Stimulated activated CD4-positive, alpha-beta T cell treated with anti-CD3 and anti-CD28 coated beads, Interleukin-12 subunit alpha, Interleukin-12 subunit beta, amount 100 ng/mL, for 48 hours (primary cell): ENCODE measurements at regions not wholly inside any gene's neighbourhood (a gene's known extent, or its start where the extent isn't known, plus 50 kb on each side); places are given as distances from the start of the nearest gene placed in this dataset.
A peak's percentile ranks its signal among the peaks of the same experiment; 100 is the strongest.
"Not testable (repeated sequence)": the region's sequence is repeated elsewhere in the genome, so short reads cannot be mapped to it uniquely, and the experiment has no call there.

Experiments
- DNase-seq, 3 donors: peaks; one replicate each; pipeline ENCODE4 v3.0.0-alpha.2; 2020; ENCODE audit warnings: low read depth in 2 of 3, low spot score in 1 of 3

DNA sequence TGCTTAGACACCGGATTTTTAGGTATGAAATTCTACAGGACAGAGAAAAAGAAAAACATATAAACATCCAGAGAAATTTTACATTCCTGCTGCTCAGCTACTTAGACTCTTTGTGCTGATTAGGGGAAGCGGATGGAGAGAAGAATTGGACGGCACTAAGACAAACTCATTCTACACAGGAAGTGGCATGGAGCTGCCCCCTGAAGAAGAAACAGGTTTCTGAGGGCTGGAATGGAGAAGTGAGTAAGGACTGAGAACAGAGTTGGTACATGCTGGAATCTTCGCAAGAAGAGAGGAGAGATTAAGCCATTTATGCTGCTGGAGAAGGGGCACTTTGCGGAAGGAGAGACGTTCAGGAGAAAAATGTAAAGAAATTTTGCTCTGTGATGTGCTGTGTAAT lies 253.0 kb upstream of the ERBB4 start:
- no peak for DNase-seq

DNA sequence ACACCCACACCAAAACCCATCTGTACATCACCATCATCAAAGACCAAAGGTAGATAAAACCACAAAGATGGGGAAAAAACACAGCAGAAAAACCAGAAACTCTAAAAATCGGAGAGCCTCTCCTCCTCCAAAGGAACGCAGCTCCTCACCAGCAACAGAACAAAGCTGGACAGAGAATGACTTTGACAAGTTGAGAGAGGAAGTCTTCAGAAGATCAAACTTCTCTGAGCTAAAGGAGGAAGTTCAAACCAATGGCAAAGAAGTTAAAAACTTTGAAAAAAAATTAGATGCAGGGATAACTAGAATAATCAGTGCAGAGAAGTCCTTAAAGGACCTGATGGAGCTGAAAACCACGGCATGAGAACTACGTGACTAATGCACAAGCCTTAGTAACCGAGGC lies 247.5 kb upstream of the ERBB4 start:
- DNase-seq = not testable (repeated sequence)

DNA sequence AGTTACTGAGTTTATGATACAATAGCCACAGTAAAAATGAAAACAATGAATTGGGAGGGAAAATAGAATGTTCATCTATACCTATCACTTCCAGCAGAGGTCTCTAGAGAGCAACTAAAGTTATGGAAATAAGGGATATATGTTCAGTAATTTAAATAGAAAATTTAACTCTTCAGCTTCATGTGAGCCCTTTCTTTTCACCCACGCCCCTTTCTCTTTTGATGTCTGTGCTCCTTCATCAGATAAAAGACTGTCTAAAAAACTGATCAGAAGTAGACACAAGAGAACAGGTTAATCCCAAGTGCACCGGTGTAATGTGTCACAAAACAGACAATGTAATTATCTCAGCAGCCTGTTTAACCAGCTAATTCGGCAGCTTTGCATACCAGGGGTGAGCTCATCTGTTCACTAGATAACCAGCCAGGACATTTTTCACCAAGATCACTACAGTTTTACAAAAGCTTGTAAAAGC lies 238.5 kb upstream of the ERBB4 start:
- DNase-seq = peak in 1 of 3 donors; percentile 7

DNA sequence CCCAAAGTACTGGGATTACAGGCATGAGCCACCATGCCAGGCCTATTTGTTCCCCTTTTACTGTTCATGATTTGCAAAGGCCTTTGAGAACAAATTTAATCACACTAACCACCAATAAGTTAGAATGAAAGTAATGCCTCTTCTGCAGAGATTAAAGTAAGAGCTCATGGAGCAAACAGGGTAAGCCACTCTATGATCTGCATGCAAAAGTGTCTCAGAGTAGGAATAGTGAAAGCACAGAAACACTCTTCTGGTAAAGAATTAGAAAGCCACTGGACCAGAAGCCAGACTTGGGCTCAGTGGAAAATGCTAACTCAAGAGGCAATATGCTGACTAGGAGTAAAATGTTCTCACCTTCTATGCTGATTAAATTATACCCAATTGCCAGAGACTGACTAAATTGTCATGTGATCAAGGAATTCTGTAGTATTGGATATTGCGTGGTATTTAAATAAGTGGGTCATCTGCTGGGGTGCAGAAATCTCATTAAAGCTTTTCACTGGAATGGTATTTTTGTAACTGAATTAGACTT lies 235.3 kb upstream of the ERBB4 start:
- no peak for DNase-seq

DNA sequence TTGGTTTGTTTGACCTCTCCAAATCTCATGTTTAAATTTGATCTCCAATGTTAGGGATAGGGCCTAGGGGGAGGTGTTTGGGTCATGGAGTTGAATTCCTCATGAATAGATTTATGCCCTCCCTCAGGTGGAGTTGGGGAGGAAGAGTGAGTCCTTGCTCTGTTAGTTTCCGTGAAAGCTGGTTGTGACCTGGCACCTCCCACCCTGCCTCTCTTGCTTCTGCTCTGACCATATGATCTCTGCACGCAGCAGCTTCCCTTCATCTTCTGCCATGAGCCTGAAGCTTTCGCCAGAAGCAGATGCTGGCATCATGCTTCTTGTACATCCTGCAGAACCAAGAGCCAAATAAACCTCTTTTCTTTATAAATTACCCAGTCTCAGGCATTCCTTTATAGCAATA lies 231.6 kb upstream of the ERBB4 start:
- DNase-seq = no peak

DNA sequence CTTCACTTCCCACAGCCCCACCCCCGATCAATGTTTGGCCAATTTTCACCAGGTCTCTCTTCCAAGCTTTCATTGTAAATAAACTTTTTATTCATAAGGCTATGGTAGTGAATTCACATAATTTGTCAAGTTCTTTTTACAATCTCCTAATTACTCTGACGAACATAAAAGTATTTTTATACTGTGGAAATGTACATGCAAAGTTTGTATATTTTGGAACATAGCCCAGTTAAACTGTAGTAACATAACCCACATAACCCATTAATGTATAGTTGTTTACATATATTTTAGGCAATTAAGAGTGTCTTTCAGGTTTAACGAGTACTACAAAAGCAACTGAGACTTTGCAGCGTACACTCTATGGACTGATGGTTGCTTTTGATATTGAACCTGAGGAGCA lies 228.3 kb upstream of the ERBB4 start:
- no peak for DNase-seq

DNA sequence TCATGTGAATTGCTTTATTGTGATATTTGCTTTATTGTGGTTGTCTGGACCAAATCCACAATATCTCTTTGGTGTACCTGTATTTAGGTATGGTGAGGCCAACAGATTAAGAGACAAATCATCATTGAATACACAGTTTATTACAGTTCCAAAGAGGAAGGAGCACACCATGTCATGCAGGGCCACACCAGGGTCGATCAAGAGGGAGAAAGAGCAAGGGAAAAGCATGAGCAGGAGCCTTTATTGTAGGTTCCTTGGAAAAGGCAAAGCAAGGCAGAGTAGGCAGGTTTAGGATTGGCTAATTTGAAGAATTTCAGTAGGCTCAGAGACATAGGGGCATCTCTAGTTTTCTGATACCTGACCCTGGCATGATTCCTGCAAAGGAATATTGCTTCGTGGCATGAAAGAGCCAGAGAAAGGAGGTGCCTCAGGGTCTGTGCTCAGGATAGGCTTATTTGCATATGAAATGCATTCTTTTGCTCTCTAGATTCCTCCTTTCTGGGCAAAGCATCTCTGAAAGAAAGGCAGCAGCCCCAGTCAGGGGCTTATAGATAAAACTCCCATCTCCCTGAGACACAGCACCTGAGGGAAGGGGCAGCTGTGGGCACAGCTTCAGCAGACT lies 214.2 kb upstream of the ERBB4 start:
- DNase-seq = no peak

DNA sequence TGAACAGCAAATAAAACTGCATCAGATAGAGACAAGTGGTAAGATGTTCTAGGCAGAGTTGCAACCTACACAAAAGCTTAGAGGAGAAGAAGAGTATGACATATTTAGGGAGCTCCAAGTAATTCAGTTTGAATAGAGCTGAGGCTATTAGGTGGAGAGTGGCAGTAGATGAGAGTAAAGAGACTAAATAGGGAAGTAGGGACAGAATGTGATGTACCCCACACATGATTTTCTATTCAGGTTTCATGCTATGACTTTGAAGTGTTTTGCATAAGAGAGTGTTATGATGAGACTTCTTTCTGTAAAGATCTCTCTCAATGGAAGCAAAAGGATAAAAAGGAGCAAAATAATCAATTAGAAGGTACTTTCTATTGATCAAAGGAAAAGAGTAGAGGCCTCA lies 206.8 kb upstream of the ERBB4 start:
- no peak for DNase-seq

DNA sequence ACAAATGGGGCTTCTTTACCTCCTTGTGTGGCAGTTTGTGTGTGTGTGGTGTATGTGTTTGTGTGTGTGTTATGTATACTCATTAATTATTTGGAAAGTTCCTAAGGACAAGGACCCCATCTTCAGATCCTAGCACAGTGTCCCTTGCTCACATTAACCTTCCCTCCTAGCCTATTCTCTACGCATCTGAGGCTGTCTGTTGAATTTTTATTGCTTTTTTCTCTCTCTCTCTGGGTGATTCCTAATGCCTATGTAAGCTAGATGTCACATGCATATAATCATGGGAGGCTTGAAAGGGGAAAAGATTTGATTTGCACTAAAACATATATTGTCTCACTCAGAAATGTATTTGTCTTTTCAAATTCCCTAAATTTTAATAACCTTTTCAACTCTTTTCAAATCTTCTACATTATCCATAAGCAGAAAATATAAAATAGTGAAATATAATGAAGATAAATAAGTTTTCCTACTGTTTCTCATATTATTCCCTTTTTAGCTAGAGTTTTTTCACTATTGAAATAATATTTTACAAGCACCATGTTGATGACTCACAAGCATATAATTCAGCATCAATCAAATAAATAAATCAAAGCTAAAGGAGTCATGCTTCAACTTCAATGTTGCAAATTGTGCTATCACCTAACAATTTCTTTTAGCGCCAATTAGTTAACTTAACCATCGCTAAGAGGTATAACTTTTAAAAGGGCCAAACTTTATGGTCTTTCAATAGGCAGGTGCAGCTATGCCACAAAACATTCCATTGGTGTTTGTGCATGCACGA lies 199.0 kb upstream of the ERBB4 start:
- DNase-seq = no peak

DNA sequence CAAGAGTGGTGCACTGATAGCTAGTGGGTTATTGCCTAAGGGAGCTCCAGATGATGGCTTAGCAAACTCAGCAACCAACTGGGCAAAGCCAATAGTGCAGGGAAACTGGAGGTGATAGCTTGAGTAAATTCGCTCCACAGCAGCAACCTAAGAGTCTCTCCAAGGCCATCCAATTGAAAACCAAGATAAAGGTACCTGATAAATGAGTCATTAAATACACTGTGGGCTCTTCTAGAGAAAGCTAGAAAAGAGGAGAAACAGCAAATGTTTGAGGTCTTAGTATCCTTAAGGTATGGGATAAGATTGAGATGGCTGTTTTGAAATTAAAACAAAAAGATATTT lies 197.8 kb upstream of the ERBB4 start:
- DNase-seq = no peak

DNA sequence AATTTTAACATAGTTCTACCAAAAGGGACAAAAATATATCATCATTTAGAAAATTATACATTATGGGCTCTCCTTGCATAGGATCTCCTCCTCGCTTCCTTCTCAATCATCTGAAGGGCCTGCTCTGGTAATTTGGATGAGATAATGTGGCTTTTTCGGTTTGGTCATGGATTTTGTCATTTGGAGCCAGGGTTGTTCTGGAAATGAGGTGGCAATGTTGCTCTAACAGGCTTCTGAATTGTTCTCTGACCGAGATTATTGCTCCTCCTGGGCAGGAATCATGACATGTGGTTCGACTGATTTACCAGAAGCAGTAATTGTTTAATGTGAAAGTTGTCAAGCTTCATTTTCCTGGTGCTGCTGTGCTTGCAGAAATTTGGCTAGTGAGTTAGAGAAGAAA lies 194.7 kb upstream of the ERBB4 start:
- DNase-seq = no peak

DNA sequence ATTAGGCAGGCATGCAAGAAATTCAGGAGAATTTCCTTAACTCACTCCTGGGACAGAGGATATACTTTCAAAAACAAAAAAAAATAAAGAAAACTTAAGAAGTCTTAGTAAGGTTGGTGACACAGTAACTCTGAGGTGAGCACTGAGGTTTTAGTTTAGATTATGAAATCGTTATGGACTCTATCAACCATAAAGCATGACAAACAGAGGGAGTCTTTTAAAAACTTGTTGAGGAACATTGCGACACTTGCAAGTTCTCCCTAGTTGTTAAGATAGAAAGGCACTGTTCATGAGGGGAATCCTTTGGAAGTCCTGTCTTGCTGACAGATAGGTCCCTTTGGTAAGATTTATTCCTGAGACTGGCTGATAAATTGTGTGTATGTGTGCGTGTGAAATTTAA lies 194.3 kb upstream of the ERBB4 start:
- no peak for DNase-seq

DNA sequence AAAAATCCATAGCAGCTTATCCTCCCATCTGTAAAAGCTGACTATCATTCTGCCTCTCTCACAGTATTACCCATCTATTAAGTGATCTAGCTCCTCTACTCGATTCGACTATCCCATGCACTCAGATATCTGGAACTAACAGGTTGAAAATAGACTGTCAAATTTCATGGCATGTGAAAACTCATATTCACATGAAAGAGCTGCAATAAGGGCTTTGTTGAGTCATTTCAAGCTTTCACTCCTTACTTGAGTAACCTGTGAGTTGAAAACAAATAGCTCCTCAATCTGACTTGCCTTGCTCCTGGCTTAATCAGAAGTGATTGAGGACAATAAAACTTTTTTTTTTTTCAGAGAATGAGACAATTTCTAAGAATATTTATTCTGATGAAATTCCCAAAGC lies 192.4 kb upstream of the ERBB4 start:
- no peak for DNase-seq

DNA sequence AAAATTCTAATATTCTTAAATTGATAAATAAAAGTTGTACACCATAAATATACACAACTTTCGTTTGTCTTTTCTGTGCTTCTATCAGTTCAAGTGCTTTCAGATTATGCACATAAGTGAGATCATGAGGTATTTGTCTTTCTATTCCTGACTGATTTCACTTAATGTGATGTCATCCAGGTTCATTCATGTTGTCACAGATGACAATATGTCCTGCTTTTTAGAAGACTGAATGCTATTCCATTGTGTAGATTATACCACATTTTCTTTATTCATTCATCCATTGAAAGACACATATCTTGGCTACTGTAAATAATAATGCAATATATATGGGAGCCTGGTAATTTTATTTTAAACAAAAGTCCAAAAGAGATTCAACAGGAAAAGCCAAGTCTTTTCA lies 190.1 kb upstream of the ERBB4 start:
- DNase-seq = no peak

DNA sequence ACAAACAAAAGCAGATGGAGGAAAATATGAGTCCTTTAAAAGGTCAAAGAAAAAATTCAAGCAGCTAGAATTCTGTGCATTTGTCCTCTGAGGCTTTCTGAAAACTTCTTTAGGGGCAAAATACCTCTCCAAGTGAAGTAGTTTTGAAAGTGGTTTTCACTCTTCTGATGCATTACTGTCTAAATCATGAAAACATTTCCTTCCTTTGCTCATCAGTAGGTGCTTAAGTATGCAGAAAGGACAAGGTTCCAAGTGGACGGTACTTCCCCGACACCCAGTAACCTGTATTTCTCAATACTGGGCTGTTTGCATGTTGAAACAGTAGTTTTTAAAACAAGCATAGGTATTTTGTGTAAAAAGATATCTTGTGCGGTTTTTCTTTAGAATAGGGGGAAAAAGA lies 189.1 kb upstream of the ERBB4 start:
- no peak for DNase-seq

DNA sequence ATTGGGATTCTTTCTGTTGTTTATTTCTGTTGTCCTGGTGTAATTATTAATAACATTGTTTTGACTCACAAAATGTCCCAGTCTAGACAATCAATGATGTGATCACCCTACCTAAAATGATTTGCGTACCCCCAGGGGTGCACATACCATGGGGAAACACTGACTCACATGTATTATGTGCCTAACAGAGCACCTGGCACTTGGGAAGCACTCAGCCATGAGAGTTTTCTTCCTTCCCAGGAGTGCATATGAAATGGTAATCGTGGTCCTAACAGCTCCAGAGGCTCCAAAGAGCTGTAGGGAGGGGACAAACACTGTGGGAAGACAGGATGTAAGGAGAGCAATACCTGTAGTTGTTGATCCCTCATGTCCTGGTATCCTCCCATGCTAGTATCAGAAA lies 187.8 kb upstream of the ERBB4 start:
- DNase-seq = no peak

DNA sequence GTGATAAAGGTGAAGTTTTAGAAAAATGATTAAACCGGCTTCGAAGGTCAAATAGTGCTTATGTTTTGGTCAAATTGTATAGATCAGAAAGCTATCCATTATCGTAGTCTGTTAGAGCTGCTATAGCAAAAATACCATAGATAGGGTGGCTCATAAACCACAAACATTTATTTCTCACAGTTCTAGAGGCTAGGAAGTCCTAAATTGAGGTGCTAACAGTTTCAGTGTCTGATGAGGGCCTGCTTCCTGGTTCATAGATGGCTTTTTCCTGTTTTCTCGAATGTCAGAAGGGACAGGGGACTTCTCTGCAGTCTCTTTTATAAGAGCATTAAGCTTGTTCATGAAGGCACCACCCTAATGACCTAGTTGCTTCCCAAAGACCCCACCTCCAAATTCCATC lies 186.6 kb upstream of the ERBB4 start:
- DNase-seq = no peak

DNA sequence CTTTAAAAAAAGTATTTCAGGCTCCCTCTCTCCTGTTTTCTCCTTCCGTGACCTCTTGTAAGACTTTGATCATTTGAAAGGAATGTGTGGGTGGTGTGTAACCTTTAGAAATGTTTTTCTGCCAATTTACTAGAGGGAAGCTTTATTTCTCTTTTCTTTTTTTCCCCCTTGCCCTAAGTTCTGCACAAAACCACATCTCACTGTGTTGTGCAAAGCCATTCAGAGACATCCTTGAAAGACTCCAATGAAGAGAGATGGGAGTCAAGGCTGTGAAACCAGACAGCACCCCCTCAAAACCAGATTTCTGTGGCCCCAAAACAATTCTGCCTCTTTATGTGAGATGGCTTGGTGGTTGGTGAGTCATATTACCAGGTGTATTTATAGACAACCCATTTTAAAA lies 184.6 kb upstream of the ERBB4 start:
- no peak for DNase-seq

DNA sequence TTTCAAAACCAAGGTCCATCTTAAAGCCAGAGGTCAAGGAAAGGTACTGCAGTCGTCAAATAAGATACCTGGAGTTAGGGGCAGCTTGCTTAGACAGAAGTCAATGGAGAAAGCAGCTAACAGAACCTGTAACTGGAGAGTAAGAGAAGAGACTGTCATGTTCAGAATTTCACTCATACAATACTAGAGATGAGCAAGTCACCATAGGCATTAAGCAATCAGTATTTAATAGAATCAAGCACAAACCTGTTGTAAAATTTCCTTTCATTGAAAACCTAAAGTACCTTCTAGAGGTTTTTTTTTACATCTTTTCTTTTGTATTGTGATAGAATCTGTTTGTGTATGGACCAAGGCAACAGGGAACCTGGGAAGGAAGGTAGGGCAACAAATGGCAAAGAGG lies 183.4 kb upstream of the ERBB4 start:
- DNase-seq = no peak

DNA sequence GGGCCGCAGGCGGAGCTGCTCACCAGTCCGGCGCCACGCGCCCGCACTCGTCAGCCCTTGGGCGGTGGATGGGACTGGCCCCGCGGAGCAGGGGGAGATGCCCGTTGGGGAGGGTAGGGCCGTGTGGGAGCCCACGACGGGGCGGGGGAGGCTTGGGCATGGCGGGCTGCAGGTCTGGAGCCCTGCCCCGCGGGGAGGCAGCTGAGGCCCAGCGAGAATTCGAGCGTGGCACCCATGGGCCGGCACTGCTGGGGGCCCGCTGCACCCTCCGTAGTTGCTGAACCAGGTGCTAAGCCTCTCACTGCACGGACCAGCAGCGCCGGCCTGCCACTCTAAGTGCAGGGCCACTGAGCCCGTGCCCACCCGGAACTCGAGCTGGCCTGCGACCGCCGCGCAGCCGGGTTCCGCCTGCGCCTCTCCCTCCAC lies 182.4 kb upstream of the ERBB4 start:
- no peak for DNase-seq

DNA sequence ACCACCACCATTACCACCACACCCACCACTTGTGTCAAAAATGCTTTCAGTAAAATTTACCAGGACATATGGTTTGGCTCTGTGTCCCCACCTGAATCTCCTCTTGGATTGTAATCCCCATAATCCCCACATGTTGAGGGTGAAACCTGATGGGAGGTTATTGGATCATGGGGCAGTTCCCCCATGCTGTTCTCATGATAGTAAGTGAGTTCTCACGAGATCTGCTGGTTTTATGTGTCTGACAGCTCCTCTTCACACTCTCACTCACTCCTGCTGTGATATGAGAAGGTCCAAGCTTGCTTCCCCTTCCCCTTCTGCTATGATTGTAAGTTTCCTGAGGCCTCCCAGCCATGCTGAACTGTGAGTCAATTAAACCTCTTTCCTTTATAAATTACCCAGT lies 176.8 kb upstream of the ERBB4 start:
- not testable (repeated sequence) for DNase-seq

DNA sequence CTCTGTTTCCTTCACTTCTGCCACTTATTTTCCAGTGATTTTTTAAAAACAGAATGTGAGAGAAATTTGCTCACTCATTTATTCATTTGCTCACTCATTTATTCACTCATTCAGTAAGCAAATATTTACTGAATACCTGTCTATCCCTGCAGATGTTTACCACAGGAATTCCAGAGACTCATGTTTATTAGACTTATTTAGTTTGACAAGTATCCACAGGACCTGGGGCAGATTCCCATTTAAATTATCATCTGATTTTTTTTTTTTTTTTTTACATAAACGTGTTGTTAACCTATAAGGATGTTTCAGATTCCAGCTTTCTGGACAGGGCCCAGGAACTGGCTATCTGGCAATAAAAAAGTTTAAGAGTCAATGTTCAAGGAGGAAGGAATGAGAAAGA lies 175.1 kb upstream of the ERBB4 start:
- no peak for DNase-seq

DNA sequence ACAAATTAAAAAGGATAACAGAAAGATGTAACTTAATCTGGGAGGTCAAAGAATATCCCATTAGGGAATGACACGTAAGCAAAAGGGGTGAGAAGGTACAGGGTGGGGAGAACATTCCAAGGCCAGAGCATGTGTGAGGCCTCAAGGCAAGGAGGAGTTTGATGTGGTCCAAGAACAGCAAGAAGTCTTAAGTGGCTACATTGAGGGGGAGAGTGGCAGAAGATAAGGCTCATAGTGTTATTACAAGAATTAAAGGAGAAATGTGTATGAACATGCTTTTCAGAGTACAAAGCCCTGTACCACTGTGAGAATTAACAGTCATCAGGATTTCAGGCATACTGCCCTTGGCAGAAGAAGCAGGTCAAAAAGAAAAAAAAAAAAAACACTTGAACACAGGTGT lies 174.4 kb upstream of the ERBB4 start:
- DNase-seq = no peak
